Activated B cell treated with CpG ODN at 0.5 μM for 24 hours (primary cell): ENCODE measurements at regions not wholly inside any gene's neighbourhood (a gene's known extent, or its start where the extent isn't known, plus 50 kb on each side); places are given as distances from the start of the nearest gene placed in this dataset.
A peak's percentile ranks its signal among the peaks of the same experiment; 100 is the strongest.

Experiments
- ATAC-seq: fragments of 200-7000 bp; cut with Tn5 transposase; one replicate; pipeline ENCODE4 v1.10.0; 2021; ENCODE audit warnings: low read depth, mild to moderate bottlenecking, moderate library complexity
- CTCF ChIA-PET: fragments of 350-600 bp; sonication (Branson Sonifier 250); formaldehyde crosslinking; loops from one replicate; lab custom pipeline; 2021; ENCODE audit warnings: antibody characterized with exemption; lab: Charles Lee
- POLR2A ChIA-PET: fragments of 350-600 bp; sonication (Branson Sonifier 250); formaldehyde crosslinking; loops from one replicate; lab custom pipeline; 2021; ENCODE audit warnings: antibody characterized with exemption; lab: Charles Lee
- DNase-seq: peaks from one replicate; pipeline ENCODE4 v3.0.0; 2022
- H3K27ac Mint-ChIP-seq: one replicate; pipeline ENCODE4 v1.8.0; 2020; ENCODE audit warnings: mixed read lengths
- H3K27me3 Mint-ChIP-seq: one replicate; pipeline ENCODE4 v1.8.0; 2021; ENCODE audit warnings: mixed read lengths
- H3K36me3 Mint-ChIP-seq: one replicate; pipeline ENCODE4 v1.8.0; 2021; ENCODE audit warnings: low read depth, mixed read lengths
- H3K4me1 Mint-ChIP-seq: one replicate; pipeline ENCODE4 v1.8.0; 2021; ENCODE audit warnings: mixed read lengths
- H3K4me3 Mint-ChIP-seq: one replicate; pipeline ENCODE4 v1.8.0; 2020; ENCODE audit warnings: mild to moderate bottlenecking, mixed read lengths
- H3K9me3 Mint-ChIP-seq: one replicate; pipeline ENCODE4 v1.8.0; 2020; ENCODE audit warnings: mixed read lengths
- CTCF ChIP-seq: fragments of 200-600 bp; IDR thresholded peaks from one replicate; pipeline ENCODE4 v1.8.0; 2022; ENCODE audit warnings: antibody characterized with exemption, mild to moderate bottlenecking
- intact Hi-C: fragments of 100-400 bp; cut with micrococcal nuclease; formaldehyde crosslinking; loops from one replicate; pipeline ENCODE4 v1.15.1; 2024

- no peaks in the 10 kb centered on the region for H3K9me3 Mint-ChIP-seq
- no peak for TF ChIP-seq CTCF
- ATAC-seq (no peak), DNase-seq (no peak)
- H3K27ac Mint-ChIP-seq, result no peak overlapping the region
- H3K36me3 Mint-ChIP-seq, result no peaks in the 10 kb centered on the region
- H3K4me3 Mint-ChIP-seq, result no peak overlapping the region
- no peaks in the 10 kb centered on the region for H3K4me1 Mint-ChIP-seq
- intact Hi-C loops, result no loop called here
- H3K27me3 Mint-ChIP-seq, result peaks cover 8% of the 10 kb centered on the region
- CTCF ChIA-PET, result no interaction called here
- POLR2A ChIA-PET, result no interaction called here
Observed at GRCh38 chr2:198308368-198308767, 504.0 kb downstream of the PLCL1 start.

- Mint-ChIP-seq H3K4me3 (no peak overlapping the region), H3K4me1 (no peaks in the 10 kb centered on the region), H3K27ac (no peak overlapping the region), H3K27me3 (peaks cover 7% of the 10 kb centered on the region), H3K36me3 (no peaks in the 10 kb centered on the region), H3K9me3 (no peaks in the 10 kb centered on the region)
- intact Hi-C loops, result no loop called here
- no peak for TF ChIP-seq CTCF
- ATAC-seq (no peak), DNase-seq (no peak)
- ChIA-PET CTCF (no interaction called here), POLR2A (no interaction called here)
Observed at GRCh38 chr2:198307093-198307492, 502.7 kb downstream of the PLCL1 start.

GRCh38 chr2:198304859-198305258 lies 500.5 kb downstream of the PLCL1 start:
- intact Hi-C loops, result no loop called here
- peaks cover 5% of the 10 kb centered on the region for H3K27me3 Mint-ChIP-seq
- DNase-seq (no peak), ATAC-seq (no peak)
- no peak for TF ChIP-seq CTCF
- no peaks in the 10 kb centered on the region for H3K36me3 Mint-ChIP-seq
- POLR2A ChIA-PET, result no interaction called here
- no peak overlapping the region for H3K27ac Mint-ChIP-seq
- CTCF ChIA-PET, result no interaction called here
- H3K4me1 Mint-ChIP-seq, result no peaks in the 10 kb centered on the region
- no peak overlapping the region for H3K4me3 Mint-ChIP-seq
- H3K9me3 Mint-ChIP-seq, result no peaks in the 10 kb centered on the region

GRCh38 chr2:198297350-198297749 lies 493.0 kb downstream of the PLCL1 start:
- Mint-ChIP-seq H3K4me1 (peaks cover 4% of the 10 kb centered on the region), H3K4me3 (no peak overlapping the region), H3K36me3 (no peaks in the 10 kb centered on the region), H3K9me3 (no peaks in the 10 kb centered on the region), H3K27me3 (peaks cover 2% of the 10 kb centered on the region), H3K27ac (no peak overlapping the region)
- ATAC-seq (no peak), DNase-seq (no peak)
- POLR2A ChIA-PET, result no interaction called here
- TF ChIP-seq CTCF, result no peak
- CTCF ChIA-PET, result interaction anchor here (0.6 to 2.5 kb wide), 10 partner anchors 9 to 1546 kb away, joined by 3 to 14 read pairs (median 4); partner anchors contain the start of gene MARS2
- intact Hi-C loops, result loop anchor here (2.0 to 5.0 kb wide), 4 partner anchors 447 to 2000 kb away; partner anchors contain the start of gene HSPD1

GRCh38 chr2:198296665-198297308 lies 492.4 kb downstream of the PLCL1 start:
- Mint-ChIP-seq H3K36me3 (no peaks in the 10 kb centered on the region), H3K4me3 (no peak overlapping the region), H3K4me1 (peaks cover 4% of the 10 kb centered on the region), H3K27me3 (peaks cover 2% of the 10 kb centered on the region), H3K27ac (no peak overlapping the region), H3K9me3 (no peaks in the 10 kb centered on the region)
- ChIA-PET POLR2A (no interaction called here), CTCF (interaction anchor here (0.6 to 2.5 kb wide), 11 partner anchors 13 to 1546 kb away, joined by 3 to 14 read pairs (median 4); partner anchors contain the start of gene MARS2)
- TF ChIP-seq CTCF, result peak; percentile 83
- DNase-seq (no peak), ATAC-seq (peak; percentile 64)
- intact Hi-C loops, result loop anchor here (1.0 to 5.0 kb wide), 5 partner anchors 446 to 1999 kb away; partner anchors contain the start of gene HSPD1
